GM21717 (cell line): ENCODE measurements at regions not wholly inside any gene's neighbourhood (a gene's known extent, or its start where the extent isn't known, plus 50 kb on each side); places are given as distances from the start of the nearest gene placed in this dataset.
"Not testable (repeated sequence)": the region's sequence is repeated elsewhere in the genome, so short reads cannot be mapped to it uniquely, and the experiment has no call there.

Experiments
- ATAC-seq: cut with Tn5 transposase; IDR thresholded peaks from one replicate; pipeline ENCODE4 v1.9.1; 2021; ENCODE audit warnings: mild to moderate bottlenecking, moderate library complexity; ENCODE audit not compliant: unreplicated experiment

DNA sequence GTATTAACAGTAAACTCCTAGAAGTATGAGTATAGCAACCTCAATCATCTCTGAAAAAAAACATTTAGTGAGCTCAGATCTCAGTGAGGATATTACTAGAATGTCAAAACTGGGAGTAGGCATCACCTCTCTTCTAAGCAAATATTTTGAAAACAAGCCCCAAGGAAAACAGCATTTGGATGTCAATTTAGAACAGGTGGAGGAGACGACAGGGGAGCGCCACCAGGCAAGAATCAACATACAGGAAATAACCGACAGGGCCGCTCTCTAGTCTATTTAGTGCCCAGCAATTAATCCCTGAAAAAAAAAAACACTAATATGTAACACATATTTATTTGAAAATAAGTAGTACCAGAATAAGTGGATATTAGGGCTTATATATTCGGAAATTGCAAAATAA, 940.3 kb upstream of the ADGRL3 start:
- ATAC-seq = no peak

DNA sequence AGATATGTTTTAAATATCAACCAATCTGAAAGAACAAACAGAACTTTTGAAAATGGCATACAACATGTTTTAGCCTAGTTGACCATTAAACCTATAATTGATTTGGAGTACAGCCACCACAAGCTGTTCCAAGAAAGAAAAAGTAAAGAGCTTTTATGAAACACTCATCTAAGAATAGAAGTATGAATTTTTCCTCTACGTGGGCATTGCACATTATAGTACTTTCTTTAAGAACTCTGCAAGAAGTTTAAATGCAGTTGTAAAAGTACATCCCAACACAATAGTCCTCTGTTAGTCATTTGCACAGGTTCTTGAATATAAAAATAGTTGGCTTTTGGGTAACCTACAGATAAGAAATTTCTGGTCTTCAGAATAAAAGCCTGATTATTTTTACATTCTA, 933.6 kb upstream of the ADGRL3 start:
- no peak for ATAC-seq

DNA sequence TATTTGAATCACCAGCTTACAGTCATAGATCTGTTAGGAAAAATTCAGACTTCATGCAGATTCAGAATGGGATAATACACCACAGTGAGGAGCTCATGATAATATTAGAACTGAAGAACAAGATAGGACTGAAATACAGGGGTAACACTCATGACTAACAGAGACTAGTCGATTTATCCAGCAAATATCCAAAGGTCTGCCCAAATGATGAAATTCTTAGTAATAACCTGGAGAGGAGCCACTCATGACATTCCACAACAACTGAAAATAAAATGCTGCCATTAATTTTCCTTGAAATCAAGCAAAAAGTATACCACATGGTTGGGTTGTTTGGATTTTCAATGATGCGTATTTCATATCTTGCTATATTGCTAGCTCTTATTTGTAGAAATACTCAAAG, 903.7 kb upstream of the ADGRL3 start:
- ATAC-seq = no peak

DNA sequence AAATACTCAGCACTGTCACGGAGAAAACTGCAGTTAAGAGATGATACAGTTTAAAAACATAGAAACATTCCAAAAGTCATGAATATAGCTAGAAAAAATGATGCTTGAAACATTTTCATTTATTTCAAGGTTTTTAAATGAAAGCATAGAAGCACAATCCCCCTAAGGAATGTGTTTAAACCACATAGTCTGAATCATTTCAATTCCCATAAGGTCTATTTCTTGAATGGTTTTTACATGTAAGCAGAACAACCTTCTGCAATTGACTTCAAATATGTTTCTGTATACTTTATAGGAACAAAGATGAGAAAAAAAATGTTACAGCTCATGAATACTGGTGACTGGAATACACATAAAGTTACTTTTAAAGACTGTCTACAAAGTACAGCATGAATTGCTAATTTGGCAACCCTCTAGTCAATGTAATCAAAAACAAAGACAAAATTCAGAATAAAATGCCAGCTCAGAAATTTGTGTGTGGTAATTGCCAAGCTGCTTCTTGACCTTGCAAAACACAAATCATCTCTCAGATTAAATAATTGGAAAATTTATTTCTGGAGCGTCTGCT, 886.4 kb upstream of the ADGRL3 start:
- no peak for ATAC-seq

DNA sequence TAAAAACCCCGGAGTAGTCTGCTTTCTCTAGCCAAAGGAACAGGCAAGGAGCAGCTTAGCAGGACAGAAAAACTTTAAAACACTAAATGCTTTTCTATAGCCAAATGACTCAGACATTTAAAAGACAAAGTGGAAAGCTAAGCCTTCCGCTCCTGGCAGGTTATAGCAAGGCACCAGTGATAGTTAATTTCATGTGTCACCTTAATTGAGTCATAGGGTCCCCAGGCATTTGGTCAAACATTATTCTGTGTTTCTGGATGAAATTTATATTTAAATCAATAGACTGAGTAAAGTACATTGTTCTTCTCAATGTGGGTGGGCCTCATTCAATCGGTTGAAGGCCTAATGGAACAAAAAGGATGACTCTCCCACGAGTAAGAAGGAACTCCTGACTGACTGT, 885.7 kb upstream of the ADGRL3 start:
- ATAC-seq = no peak

DNA sequence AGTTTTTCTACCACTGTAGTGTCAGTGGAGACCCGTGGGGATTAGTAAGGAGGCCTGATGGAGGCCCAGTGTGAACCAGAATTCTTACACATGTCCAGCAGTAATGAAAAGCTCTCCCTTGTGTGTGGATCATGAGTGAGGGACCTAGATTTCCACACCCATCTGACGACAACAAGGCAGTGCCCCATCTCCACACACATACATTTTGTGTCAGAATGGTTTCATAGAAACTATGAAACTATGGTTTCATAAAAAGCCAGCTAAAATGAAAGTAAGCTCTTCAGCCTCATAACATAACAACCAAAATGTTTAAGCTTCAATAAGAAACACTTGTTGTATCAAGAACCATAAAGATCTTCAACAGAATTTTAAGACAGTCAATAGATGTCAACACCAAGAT, 884.5 kb upstream of the ADGRL3 start:
- ATAC-seq = no peak

DNA sequence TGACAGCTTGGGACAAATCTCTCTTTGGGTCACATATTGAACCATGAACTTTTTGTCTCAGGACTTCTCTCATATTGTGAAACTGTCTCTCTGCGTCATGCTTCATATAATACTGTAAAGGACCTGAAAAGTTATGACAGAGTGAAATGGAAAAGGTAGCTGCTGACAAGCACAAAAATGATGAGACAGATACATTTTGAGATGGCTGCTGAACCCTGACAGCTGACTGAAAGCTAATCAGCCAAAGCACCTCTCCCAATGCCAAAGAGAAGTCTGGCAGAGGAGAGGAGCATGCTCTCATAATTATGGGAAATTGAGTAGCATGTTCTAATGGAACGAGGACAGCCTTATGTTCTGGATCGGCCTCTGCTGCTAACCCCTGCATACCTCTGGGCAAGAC, 873.4 kb upstream of the ADGRL3 start:
- ATAC-seq = no peak

DNA sequence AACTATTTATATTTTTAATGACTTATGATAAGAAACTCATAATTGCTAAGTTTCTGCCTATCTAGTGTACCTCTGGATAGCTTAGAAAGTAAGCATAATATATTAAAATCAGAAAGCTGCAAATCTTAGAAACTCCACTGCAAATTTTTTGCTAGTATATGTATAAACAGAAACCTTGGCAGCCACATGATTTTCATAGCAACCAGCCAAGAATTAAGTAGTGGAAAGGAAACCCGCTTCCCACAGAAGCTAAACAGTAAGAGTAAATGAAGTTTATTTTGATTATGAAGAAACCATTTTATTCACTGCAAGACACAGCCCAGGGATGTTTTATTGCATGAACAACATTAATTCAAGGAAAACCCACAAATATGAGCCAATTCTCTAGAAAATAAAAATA, 872.5 kb upstream of the ADGRL3 start:
- ATAC-seq = no peak

DNA sequence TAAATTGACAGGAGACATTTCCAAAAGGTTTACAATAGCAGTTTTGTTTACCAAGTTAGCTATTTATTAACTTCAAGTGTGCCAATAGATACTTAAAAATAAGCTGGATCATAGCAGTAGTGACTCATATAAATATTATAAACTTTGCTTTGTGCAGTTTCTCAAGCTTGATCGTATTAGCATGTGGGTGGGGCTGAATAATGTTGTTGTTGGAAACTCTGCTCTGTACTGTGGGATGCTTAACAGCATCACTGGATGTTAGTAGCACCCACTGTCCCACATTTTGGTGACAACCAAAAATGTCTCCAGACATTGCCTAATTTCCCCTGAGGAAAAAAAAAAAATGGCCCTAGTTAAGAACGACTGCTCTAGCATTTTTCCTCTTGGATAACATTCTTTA, 855.2 kb upstream of the ADGRL3 start:
- no peak for ATAC-seq

DNA sequence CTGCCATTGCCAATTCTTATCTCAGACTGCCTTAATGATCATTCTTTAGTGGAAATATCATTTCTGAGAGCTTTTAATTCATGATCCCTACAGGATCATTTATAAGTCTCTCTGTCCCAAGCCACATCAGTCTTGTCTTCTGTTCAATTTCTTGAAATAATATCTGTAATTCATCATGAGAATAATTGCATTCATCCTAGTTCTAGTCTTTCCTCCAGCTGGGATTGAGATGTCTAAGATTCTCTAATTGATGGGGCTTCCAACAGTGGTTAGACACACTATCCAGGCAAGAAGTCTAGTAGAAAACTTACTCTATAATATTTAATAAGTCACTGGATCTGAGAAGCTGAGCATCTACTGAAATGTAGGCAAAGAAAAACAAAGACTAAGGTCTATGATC, 854.7 kb upstream of the ADGRL3 start:
- ATAC-seq = no peak

DNA sequence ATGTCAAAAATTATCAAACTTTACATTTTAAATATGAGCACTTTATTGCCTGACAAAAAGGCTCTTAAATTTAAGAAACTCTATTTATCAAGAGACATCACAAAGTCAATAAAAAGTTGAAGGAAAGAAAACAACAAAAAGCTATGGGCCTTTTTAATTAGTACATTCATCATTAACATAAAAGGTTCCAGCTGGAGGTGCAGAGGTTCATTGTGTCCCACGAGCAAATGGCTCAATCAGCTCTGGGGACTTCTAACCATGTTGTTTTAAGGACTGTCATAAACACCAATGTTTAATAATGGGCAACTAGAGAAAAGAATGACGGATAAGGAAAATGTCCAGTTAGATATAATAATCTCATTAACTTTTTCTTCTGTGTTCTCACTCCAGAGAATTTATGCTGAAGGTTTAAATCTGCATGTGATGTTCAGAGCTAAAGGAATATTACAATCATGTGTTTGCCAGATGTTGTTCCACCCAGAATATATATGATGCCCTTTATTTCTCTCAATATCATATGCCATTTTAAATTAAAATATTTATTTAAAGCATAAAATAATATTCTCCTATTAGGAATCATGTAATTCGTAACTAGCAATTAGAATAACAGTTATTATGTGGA, 840.3 kb upstream of the ADGRL3 start:
- ATAC-seq = no peak

DNA sequence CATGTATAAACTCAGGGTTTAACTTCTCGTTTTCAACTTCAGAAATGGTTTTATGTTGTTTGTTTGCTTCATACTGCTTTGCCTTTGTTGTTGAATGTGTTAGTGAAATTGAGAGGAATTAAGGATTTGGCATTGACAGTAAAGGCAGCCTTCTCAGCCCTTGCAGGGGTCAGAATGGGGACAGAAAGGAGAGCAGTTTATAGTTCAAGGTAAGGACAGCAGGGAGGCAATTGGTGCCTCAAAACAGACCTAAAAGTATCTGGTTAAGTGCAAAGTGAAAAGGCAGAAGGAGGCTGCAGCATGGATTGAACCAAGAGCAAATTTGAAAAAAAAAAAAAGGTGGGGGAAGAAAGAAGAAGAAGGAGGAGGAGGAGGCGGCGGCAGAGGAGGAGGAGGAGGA, 835.0 kb upstream of the ADGRL3 start:
- ATAC-seq = no peak

DNA sequence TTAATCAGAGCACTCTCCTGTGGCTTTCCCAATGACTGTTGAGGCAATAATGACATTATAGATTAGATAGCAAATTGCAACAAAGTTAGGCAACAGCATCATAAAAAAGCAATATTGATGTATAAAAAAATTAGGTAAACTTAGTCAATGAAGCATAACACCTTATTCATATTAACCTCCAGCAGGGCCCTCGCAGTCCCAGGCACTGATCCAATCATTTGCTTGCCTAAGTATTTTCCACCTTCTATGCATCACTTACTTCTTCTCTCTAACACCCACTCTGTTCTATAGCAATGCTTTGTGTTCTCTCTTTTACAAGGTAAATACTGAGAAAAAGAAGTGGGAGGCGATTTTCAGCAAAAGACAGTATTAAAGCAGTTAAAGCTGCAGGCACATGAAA, 833.5 kb upstream of the ADGRL3 start:
- no peak for ATAC-seq

DNA sequence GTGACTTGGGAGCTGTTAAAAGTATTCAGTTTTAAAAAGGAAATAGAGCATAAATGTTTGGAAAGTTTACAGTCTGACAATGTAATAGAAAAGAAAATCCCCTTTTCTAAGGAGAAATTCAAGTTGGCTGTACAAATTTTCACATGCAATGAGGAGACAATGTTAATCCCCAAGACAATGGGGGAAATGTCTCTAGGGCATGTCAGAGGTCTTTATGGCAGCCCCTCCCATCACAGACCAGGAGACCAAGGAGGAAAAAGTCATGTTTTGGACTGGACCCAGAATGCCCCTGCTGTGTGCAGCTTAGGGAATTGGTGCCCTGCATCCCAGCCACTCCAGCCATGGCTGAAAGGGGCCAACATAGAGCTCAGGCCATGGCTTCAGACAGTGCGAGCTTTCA, 831.1 kb upstream of the ADGRL3 start:
- ATAC-seq = no peak

DNA sequence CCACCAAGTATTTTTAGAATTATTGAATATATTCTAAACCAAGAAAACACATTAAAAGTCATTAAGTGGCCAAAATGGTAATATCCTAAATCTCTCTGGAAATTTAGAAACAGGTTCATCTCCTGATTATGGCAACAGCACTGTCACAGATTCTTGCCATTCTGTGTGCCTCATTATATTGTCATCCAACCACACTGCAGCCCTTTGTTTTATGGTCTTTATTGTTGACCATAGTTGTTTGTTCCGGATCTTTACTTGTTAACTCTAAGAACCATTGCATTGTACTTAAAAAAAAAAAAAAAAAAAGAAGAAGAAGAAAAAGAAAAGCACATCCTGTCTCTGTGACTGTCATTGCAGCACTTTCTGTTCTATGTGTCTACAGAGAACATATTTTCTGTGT, 822.1 kb upstream of the ADGRL3 start:
- ATAC-seq = no peak

DNA sequence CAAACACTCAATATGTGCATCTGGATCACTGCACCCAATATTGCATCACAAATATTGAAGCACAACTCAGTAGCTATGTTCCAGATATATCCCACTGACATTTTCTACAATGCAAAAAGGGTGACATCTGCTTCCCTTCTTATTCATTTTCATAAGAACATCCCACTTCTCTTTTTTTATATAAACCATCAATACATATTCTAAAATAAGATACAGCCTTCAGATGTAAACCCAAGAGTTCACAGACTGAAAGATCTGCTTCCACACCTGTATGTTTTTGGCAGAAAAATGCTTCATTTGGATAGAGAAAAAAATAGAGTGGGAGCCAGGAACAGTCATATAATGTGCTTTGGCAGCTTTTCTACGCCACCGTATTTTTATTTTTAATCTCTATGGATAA, 815.6 kb upstream of the ADGRL3 start:
- ATAC-seq = no peak

DNA sequence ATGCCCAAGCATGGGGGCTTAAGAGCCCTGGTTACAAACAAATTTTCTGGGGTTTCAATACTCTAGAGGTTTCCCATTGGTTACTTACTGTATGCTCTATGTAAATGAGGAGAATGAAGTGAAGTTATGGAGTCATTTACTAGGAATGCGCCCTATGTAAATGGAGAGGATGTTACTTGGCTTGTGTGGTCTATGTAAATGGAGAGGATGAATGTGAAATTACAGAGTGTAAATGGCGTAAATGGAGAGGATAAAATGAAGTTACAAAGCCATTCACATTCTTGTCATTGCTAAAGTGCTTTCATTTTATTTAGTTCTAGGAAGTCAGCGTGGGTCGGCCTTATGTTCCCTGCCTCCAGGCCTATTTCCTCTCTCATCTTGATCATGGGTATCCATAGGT, 810.5 kb upstream of the ADGRL3 start:
- no peak for ATAC-seq

DNA sequence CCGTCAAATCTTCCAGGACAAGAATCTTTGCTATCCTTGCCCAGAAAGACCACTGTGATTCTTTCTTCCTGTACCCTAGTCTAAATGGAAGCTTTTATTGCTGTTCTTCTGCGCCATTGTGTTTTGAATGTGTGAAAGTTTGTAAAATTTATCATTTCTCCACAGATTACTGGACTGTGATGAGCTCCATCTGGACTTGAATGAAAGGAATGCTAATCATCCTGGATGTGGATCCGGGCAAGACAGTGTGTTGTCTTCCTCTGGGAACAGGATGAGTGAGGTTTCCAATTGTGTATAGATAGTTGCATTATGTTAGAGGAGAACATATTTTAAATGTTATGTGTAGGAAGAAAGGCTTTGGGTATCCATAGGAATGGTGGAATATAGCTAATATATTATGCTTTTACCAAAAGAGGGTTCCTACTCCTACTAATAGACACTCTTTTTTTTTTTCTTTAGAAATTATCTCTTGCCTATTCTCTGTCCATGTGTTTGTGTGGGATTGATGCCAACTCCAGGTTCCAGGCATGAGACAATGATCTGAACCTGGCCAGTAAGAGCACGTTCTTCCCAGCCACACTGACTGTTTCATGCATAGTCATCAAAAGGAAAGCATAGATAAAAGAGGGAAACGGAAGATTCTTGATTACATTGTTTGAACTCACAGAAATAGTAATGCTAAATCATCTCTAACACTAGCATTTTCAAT, 803.6 kb upstream of the ADGRL3 start:
- ATAC-seq = no peak

DNA sequence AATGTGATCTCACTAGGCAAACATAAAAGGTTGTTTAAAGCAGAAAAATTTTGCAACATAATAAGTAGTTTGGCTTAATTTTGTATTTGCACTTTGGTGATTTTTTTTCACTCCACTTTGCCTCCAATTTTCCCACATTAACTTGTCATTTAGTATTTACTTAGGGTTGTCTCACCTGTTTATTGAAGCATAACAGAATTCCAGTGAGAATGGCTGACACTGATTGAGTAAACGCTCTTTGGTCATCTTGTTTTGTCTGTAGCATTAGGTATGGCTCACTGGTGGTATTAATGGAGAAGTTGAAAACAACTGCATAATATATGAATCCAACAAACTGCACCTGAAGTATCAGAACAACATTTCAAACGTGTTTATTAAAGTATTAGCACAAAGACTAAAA, 799.5 kb upstream of the ADGRL3 start:
- no peak for ATAC-seq

DNA sequence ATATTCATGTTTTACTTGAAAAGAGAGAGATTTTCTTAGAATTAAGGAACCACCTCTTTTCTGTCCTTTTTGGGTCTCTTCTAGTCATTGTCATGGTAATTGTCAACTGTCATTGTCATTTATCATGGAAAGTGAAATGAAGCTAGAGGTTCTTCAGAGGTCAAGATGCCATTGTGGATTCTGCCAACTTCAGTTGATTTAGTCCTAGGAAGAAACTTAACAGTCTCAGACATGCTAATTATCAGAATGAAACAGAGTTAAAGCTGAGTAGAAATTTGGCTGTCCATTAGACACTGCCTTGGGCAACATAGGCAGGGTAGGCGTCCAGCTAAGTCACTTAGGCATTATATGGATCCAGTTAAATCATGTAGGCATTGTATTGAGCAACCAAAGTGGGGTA, 796.1 kb upstream of the ADGRL3 start:
- ATAC-seq = no peak

DNA sequence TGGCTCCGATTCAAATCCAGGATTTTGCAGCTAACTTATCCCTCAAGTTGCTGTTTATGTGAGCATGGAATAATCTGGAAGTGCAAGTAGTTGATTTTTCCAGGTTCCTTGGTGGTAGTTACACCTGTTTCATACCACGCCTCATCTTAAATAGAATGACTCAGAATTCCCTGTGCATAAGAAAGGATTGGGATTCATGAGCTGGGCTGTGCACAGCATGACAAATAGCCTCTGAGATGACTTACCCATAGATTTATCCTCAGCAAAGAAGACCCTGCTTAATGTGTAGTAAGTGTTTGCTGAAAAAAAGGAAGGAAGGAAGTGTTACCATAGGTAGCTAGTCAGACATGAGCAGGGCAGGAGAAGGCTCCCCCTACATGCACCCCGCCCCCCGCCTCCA, 777.7 kb upstream of the ADGRL3 start:
- no peak for ATAC-seq

DNA sequence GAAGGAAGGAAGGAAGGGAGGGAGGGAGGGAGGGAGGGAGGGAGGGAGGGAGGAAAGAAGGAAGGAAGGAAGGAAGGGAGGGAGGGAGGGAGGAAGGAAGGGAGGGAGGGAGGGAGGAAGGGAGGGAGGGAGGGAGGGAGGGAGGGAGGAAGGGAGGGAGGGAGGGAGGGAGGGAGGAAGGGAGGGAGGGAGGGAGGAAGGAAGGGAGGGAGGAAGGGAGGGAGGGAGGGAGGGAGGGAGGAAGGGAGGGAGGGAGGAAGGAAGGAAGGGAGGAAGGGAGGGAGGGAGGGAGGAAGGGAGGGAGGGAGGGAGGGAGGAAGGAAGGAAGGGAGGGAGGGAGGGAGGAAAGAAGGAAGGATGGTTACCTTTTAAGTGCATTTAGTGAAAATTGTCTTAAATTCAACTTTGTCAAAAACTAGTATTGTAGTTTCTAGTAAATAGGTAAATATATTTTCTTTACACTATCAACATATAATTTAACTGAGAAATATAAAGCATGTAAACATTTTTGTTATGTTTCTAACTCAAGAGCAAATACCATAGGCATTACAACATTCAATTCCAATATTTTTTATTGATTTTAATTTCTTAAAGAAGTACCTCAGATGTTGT, 776.4 kb upstream of the ADGRL3 start:
- not testable (repeated sequence) for ATAC-seq
